Tibial nerve (tissue), 4 donors: ENCODE measurements at regions not wholly inside any gene's neighbourhood (a gene's known extent, or its start where the extent isn't known, plus 50 kb on each side); places are given as distances from the start of the nearest gene placed in this dataset.

ENCODE experiments used
- CTCF ChIP-seq, 5 experiments: fragments of 200-600 bp in 3 of 5; fragments of 450-650 bp in 2 of 5; sonication (generic) in 3 of 5; IDR thresholded peaks; one replicate each; pipeline ENCODE4 v1.5.1; 2016 to 2019; ENCODE audit warnings: antibody characterized with exemption in 5 of 5, mild to moderate bottlenecking in 3 of 5, moderate library complexity in 2 of 5
- EP300 ChIP-seq, 2 donors: sonication (generic); formaldehyde crosslinking; IDR thresholded peaks; one replicate each; pipeline ENCODE4 v1.6.1; 2017; ENCODE audit warnings: antibody characterized with exemption in 2 of 2, mild to moderate bottlenecking in 1 of 2
- POLR2A ChIP-seq, 2 donors: fragments of 450-650 bp; IDR thresholded peaks; one replicate each; pipeline ENCODE4 v1.6.1; 2017; ENCODE audit warnings: antibody characterized with exemption in 2 of 2, mild to moderate bottlenecking in 2 of 2, moderate library complexity in 2 of 2

- TF ChIP-seq POLR2A (IDR thresholded peaks at IDR 0.05) (no peak), CTCF (IDR thresholded peaks at IDR 0.05) (no peak), EP300 (IDR thresholded peaks at IDR 0.05) (no peak)
These were observed 378.8 kb upstream of the ETAA1 start for GRCh38 chr2:67018301-67018700.
